HG03108 (cell line): ENCODE measurements at regions not wholly inside any gene's neighbourhood (a gene's known extent, or its start where the extent isn't known, plus 50 kb on each side); places are given as distances from the start of the nearest gene placed in this dataset.

Experiments used
- ATAC-seq: cut with Tn5 transposase; IDR thresholded peaks from one replicate; pipeline ENCODE4 v1.9.1; 2021; ENCODE audit warnings: moderate library complexity; ENCODE audit not compliant: unreplicated experiment

DNA sequence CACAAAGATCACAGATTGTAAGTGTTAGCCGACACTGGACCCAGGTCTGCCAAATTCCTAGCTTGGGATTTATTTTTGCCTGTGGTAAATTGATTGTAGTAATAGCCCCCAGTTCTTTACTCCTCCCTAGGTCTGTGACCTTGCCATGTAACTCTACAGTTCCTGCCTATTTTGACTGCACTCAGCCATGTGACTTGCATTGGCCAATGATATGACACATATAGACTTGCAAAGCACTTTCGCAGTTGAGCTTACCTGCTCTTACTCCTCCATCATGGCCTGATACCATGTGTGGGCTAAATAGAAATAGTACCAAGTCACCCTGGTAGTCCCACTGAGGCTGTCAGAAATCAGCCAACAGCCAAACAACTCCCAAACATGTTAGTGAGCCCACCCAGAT is 240.3 kb downstream of the DUSP6 start:
- no peak for ATAC-seq

DNA sequence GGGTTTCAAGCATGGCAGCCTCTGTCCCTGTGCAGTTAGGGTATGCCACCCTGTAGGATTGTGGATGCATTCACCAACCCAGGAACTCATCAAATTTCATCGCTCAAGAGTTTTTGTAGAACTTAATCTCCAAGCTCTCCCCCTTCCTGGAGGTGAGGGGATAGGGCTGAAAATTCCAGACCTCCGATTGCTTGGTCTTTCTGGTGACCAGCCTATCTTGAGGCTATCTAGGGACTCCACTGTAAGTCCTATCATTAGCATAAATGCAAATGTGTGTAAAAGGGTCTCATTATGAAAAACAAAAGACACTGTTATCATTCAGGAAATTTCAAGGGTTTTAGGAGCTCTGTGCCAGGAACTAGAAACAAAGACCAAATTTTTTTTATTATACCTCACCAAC is 244.0 kb downstream of the DUSP6 start:
- no peak for ATAC-seq

DNA sequence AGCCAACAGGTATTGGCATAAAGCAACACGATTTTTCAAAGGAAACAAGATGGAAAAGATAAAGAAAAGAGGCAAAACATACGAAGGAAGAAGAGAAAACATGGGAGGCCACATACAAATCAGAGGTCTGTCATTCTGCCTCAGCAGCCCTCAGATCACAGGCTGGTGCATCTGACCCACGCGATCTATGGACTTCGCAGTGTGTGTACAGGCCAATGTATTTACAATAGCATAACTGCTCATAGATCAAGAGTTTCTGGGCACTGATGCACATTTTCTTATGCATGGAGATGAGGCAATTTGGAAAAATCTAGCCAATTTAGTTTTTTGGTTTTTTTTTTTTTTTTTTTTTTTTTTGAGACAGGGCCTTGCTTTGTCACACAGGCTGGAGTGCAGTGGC is 245.4 kb downstream of the DUSP6 start:
- ATAC-seq: no peak

DNA sequence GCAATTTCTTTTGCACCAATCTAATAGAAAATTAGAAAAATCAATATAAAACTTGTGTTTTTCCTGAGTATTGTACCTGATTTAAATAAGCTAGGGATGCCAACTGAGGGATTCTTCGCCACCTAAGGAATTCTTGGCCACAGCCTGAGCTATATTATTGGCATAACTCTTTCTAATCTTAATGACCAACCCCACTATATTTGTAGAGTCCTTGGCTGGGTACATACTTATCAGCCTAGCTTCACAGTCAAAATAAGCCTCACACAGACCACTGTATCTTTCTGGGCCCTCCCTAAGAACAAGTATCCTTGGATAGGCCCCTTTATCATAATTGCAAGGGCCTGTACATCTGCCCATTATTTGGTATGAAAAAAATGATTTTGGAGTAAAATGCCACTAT is 247.1 kb downstream of the DUSP6 start:
- ATAC-seq: no peak

DNA sequence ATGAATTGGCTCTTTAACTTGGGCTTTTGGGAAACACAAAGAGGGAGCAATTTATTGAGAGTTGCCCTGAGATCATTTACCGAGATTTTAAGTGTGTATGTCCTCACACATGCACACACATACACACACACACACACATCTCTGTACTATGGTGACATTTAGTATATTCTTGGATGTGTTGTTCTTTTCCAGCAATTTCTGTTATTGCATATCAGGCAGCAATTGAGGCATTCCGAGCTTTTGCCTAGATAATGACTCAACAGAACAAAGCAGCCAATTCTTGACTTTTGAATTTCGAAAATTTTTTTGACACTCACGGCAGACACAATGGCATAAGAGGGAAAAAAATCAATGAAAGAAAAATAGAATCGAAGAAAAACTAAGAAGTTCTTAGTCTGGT is 248.5 kb downstream of the DUSP6 start:
- ATAC-seq: no peak

DNA sequence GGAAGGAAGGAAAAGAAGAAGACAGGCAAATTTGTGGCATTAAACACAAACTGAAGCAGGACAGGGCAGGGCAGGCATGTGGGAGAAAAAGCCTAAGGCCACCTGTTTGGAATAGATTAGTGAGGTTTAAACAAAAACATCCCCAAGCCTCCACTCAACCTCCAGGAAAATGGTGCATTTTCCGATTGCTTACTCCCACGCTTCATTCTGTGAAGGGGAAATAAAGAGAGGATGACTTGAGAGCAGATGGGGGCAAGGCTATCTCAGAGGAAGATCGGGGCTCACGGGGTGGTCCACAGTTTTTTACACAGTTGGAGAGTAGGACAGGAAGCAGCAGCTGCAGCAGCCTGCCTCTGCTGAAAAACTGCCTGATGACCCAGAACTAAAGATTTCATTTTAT is 250.9 kb downstream of the DUSP6 start:
- no peak for ATAC-seq

DNA sequence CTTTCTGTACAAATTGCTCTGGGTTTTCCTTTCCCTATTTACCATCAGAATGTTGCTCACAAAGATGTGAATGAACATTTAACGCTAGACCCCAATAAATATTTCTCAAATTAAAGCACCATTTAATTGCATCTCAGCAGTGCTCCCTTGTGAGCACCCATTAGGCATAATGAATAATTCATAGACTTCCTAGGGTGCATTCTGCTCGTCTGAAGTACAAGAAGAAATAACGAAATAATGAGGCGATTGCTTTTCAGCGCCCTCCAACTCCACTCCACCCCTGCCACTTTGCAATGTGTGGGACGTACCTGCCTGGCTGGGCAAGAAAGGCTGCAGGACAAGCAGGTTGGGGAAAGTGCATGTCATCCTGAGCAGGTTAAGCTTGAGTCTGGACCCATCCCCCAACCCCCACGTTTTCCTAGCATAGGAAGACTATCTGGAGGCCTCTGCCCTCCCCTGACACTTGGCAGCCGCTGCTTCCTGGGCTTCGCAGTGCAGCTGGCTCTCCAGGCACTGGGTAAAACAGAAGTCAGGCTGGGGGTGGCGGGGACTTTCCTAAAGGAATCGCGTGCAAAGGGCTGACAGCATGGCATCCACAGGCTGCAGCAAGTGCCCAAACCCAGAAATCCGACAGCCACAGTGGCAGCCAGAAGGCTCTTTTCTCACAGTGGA is 253.7 kb downstream of the DUSP6 start:
- ATAC-seq: no peak

DNA sequence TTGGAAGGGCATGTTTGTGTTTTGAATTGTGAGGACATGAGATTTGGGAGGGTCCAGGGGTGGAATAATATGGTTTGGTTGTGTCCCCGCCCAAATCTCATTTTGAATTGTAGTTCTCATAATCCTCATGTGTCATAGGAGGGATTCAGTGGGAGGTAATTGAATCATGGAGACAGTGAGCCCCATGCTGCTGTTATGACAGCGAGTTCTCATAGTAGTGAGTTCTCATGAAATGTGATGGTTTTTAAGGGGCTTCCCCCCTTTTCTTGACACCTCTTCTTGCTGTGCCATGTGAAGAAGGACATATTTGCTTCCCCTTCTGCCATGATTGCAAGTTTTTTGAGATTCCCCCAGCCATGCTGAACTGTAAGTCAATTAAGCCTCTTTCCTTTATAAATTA is 260.0 kb downstream of the DUSP6 start:
- no peak for ATAC-seq

DNA sequence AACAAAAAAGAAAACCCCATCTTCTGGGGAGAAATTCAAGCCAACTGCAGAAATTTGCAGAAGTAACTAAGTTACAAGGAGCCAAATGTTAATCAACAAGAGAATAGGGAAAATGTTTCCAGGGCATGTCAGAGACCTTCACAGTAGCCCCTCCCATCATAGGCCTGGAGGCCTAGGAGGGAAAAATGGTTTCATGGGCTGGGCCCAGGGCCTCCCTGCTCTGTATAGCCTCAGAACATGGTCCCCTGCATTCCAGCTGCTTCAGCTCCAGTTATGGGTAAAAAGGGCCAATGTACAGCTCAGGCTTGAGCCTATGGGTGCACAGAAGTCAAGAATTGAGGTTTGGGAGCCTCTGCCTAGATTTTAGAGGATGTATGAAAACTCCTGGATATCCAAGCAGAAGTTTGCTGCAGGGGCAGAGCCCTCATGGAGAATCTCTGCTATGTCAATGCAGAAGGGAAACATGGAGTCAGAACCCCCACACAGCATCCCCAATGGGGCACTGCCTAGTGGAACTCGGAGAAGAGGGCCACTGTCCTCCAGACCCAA is 260.9 kb downstream of the DUSP6 start:
- no peak for ATAC-seq

DNA sequence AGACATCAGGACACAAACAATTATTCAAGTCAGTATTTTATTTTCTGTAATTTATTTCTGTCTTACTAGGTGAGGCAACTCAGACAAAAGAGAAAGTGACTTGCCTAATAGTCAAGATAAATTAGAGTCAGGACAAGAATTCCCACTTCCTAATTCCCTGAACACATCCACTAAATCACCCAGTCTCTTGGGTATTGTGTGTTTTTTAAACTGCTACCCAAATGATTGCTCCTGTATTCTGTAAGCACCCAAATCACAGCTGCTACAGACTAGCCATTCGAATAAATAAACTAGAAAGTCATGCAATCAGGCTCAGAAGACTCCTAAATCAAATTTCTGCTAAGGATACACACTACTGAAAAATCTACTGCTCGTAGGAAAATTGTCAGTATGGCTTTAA is 263.0 kb downstream of the DUSP6 start:
- ATAC-seq: no peak

DNA sequence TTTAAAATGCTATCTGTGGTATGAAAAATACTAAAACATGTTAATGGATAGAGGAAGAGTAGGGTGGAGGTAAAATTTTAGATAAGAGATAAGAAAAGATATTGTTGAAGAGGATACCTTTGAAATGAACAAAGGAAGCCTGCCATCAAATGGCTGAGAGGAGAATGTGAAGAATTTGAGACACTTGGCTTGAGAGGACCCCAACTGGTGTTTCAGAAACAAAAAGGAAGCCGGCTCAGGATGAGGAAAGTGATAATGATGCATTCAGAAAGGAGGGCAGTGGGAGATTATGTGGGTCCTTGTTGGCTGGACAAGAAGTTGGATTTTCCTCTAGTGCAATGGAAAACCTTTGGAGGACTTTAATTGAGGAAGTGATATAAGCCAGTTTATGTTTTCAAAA is 264.4 kb downstream of the DUSP6 start:
- ATAC-seq: no peak

DNA sequence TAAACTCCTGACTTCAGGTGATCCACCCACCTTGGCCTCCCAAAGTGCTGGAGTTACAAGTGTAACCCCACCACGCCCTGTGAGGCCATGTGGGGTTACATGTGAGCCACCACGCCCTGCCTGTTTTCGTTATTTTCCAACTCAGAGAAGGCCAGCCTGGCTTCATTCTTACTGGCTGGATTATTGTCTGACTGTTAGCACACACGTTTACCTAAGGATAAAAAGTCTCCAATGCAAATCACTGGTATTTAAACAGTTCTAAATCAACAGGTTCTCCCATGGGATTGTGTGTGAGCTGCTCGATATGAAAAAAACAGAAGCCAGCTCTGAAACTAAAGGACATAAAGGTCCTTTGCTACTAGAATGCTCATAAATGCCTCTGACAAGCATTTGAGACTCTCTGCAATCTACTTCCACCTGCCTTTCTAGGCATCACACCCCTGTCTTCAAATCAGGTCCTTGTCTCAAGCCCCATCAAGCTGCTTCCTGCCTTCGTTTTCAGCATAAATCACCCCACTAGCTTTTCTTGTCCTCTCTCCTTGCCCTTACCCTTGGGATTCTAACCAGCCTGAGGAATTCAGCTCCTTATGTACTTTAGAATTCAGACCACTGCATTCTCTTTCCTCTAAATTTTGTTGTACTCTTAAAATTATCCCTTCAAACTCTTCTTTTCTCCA is 265.0 kb downstream of the DUSP6 start:
- ATAC-seq: no peak

DNA sequence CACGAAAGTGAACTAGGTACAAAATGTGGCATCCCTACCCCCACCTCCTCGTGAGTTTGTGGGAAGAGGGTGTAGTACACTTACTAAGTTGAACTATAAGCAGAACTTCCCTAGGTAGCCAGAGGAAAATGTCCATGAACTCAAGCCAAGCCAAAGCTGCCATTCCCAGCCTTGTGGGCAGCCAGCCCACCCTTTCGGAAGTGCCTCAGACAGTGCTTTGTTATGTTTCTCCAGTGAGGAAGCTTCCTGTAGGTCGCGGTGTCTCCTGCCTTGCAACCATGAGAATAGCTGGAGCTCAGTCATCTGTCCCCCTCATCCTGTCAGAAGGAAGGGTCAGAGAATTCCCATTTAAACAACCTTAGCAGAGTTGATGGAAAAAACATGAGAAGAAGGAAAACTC is 266.9 kb downstream of the DUSP6 start:
- no peak for ATAC-seq

DNA sequence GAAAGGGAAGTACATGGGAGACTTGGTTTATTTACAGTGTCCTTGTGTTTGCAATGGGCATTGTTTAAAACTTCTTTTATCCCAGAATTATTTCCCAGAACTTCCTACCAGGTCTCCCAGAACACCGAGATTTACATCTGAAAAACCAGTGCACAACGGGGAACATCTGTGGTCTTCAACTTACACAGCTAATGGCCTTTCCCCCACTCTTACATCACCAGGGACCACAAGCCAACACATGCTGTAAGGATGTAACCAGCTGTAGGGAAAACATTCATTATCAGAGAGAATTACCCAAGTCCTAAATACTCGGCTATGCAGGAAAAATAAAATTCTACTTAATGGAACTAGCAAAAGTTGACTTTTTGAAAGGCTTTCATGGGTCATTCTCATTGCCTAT is 267.6 kb downstream of the DUSP6 start:
- ATAC-seq: no peak

DNA sequence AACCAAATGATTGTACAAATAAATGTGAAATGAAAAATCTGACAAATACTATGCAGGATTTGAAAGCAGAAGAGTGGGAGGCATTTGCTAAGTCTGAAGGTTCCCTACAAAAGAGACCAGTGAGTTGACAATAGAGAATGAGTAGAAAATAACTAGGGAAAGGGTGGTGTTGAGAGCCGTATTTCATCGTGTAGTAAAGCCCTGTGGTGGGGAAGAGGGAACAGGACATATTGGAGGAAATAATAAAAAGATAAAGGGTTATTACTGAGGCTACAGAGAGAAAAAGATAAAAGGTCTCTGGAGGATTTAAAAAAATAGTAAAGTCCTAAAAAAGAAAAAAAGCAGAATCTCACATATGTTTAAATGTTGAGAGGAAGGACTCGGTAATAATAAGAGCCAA is 268.8 kb downstream of the DUSP6 start:
- ATAC-seq: no peak

DNA sequence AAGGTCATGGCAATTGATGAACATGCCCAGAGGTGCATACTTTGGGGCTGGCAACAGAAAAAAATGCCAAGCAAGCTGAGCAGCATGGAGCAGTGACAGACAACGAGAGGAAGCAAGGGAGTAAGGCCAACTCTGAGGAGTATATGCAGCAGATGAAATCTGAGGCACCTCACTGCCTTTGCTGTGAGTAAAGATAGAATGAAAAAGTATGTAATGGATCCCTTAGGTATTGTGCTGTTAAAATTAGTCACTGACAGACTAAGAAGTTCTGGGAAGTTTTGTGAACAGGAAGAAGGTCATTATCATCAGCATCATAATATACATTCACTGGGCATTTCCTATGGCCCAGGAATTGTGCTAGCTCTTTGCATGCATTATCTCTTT is 269.9 kb downstream of the DUSP6 start:
- ATAC-seq: no peak

DNA sequence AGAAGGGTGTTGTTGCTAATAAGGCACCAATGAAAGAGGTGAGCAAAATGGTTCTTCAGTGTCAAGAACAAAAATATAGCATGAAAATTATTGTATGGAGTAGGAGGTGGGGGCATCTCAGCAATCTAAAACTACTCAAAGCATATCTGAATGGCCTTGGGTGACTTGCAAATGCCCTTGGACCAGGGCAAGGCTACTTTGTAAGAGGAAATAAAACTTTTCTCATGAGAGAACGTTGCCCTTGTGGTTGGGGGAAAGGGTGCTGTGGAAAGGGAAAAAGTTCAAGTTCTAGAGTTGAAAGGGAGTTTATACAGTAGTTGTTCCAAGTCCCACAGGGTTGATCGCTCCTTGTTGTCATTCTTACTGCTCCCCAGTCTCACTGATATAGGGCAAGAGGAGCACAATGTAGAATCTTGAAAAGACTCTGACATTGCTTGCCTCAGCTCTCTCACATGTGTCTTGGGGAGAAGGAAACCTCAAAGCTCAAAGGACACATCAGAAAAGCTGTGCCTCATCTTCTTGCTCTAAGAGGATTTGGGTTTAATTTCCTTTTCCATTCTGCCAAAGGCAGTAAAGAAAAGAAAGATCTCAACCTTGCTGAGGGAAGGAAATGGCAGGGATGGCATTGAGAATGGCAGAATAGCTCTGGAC is 270.5 kb downstream of the DUSP6 start:
- ATAC-seq: no peak

DNA sequence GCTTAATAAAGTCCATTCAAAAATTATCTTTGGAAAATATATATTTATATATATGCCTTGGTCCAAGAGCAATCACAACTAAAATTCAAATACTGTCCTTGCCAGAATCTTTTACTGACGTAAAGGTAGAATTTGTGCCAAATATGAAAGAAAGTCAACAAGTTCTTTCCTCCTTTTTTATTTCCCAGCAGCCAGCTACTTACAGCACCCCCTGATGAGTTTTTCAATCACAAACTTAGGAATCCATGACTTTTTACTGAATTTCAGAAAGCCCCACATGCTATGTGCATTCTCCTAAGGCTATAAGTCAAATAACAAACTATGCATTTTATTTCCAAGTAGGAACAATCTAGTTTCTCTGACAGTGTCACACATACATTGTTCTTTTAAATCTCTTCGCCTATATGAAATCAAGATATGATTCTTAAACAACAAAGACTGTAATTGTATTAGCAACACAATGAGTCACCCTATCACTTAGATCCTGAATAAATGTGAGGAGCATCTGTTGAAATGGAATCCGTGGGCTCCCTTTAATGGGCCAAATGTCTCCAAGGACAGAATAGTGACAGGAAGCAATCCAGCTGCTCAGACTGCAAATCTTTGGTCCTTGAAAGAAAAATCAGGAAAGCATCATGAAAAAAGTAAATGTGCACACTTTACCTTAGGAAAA is 271.4 kb downstream of the DUSP6 start:
- ATAC-seq: no peak

DNA sequence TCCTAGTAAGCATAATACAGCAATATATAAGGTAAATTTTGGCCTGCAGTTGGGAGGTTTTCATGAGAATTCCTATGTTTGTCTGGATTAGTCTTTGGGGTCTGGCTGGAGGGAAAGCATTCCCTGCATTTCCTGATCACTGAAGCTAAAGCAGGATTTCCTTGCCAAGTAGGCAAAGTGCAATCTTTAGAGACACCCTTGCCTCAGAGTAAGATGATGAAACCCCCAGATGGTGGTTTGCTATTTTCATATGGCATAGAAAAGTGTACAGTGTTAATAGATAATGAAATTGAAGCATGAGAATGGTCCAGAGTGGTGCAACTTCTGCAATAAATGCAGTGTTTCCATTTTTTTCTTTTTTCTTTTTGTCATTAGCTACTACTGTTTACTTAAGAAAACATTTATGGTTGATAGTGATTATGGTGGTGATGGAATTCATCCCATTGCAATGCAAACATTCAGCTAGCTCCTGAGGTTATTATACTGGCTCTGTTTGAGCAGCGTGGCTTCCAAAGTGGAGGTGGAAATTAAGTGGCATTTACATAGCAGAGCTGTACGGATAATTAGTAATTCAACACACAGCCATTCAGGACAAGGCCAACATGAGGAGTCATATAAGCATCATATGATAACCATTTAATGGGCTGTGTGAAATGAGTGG is 276.3 kb downstream of the DUSP6 start:
- no peak for ATAC-seq

DNA sequence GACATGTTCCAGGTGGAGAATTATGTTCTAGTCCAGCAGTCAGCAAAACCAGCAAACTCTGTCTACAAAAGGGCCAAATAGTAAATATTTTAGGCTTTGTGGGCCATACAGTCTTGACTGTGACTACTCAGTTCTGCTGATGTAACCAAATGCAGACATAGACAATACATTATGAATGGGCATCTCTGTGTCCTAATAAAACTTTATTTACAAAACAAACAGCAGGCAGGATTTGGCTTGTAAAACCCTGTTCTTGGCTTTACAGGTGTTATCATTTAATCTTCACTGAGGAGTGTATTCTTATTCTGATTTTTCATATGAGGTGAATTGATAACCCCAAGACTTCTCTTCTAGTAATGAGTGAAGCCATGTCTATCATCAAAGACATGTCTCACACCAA is 278.6 kb downstream of the DUSP6 start:
- ATAC-seq: no peak

DNA sequence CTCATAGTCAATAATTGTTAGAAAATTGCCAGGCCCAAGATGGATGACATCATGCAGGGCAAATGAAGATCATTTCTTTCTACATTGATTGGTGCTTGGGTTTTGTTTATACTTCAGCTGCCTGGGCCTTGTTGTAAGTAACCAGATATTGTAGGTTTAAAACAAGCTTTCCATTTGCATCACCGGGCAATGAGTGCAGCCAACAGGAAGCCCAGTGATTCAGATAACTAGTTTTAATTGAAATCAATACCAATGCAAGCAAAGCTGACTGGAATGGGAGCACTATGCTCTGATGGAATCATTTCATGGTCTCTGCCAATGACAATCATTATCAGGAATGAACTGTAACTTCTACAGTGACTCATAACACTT is 279.3 kb downstream of the DUSP6 start:
- ATAC-seq: no peak
